HG03039 (cell line): ENCODE measurements at regions not wholly inside any gene's neighbourhood (a gene's known extent, or its start where the extent isn't known, plus 50 kb on each side); places are given as distances from the start of the nearest gene placed in this dataset.

Experiments used
- ATAC-seq: cut with Tn5 transposase; IDR thresholded peaks from one replicate; pipeline ENCODE4 v1.9.1; 2021; ENCODE audit warnings: mild to moderate bottlenecking, moderate library complexity; ENCODE audit not compliant: unreplicated experiment

- no peak for ATAC-seq
Observed at GRCh38 chr7:18235819-18236218, 208.2 kb upstream of the PRPS1L1 start.

- no peak for ATAC-seq
Observed at GRCh38 chr7:18239212-18239611, 211.6 kb upstream of the PRPS1L1 start.

DNA sequence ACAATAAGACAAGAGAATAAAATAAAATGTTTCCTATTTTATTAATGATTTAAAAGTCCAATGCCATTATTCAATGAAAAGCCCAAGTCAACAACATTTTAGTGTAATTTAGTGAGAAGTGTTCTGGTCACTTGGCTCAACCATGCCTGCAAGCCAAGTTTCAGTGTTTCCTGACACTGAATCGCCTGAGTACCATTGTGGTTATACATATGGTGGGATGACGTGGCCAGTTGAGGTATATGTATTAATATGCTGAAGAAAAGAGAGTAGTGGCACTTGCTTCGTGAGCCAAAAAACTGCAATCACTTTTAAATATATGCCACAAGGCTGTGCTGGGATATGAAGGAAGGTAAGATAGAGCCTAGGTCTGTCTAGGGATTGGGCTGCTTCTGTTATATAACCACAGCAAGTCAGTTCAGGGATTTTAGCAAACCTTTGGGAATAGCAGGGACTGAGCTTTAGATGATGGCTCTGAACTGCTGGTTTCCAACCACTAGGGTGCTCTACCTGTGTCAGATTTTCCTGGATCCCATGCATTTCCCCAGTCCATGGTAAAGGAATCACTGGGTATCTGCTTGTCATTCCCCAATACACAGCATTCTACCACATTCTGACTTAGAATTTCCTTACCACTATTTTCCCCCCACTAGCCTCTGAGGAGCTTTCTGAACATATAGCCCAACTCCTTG lies 214.0 kb upstream of the PRPS1L1 start:
- ATAC-seq = no peak

DNA sequence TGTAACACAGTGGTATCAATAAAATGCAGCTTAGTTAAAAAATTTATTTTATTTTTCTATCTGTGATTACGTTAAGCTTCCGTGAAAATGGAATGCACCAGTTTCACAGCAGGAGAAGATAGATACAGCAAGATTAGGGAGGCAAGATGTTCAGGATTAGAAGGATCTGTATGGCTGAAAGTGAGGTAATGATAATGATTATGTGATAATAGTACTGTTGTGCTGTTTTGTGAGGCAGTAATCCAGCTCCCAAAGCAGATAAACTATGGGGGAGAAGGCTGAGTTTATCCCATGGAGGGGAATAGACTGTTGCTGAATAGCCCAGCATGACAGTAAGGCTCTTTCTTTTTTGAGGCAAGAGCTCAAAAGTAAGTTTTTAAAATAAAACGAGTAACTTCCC lies 216.1 kb upstream of the PRPS1L1 start:
- ATAC-seq = no peak

DNA sequence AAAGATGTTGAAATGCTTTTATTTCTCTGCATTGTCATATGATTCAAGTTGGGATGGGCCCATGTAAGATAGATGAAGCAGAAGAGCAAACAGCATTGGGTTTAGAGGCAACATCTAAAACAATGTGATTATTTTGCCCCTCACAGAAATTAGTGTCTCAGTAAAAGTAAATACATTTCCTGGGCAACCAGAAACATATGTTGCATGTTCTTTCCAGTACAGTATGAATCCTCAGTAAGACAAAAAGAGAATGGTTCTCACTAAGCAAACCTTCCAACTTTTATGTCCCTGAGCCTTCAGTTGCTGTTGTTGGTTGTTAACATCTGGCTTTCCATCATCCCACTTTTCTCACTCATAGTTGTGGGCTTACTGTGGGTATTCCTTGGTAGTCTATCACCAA lies 222.5 kb upstream of the PRPS1L1 start:
- no peak for ATAC-seq

- ATAC-seq = no peak
Observed at GRCh38 chr7:18257711-18258110, 230.1 kb upstream of the PRPS1L1 start.

DNA sequence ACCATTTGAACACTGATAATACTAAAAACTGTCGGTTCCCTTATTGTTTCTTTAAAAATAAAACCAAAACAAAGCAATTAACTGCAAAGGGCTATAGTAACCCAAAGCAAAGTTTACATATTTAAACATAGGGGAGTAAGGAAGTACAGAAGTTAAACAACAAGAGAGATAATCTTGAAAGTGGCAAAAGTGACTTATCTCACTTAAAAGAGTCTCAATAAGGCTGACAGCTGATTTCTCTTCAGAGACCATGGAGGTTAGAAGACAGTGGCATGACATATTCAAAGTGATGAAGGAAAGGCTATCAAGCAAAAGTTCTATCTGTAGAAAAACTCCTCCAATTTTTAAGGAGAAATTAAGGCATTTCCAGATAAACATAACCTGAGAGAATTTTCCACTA lies 233.5 kb upstream of the HDAC9 start:
- no peak for ATAC-seq

DNA sequence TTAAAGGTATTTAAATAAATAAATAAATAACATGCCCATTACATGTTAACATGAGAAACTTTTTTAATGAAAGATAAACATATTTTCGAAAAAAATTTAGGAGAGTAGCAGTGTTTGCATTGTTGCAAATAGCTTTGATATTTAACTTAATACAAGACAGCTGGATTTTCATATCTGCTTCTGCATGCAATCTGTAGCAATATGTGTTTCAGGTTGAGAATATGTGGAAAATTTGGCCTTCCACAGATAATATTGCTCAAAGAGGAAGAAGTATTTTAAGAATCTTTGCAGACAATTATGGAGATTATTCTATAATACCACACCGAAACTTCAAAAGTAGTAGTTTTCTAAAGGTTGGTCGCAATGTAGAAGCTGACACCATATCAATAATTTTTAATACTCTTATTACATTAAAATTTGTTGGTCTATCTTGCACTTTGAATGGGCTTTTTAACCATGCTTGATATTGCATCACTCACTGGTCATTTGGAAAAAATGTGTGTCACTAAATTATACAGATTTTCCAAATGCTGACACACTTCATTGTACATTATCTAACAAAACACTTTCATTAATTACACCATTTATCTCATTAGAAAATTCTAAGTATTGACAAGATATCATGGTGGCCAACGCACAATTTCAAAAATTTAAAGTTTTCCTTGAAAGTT lies 229.8 kb upstream of the HDAC9 start:
- ATAC-seq = no peak

DNA sequence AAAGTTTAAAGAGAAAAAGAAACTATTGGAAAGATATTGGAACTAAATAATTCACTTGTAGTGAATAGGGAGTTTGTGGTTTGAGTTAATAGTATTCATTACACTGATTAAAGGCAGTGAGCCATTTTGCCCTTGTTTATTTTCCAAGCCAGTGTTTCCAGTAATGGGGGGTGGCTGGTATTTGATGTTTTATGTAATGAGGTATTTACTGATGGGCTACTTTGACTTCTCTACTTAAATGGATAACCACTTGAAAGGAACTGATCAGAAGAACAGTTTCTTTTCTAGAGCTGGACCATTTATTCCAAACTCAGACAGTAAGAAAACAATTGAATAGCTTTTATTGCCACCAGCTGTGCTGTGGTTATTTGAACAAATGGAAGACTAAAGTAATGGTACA lies 227.0 kb upstream of the HDAC9 start:
- no peak for ATAC-seq

GRCh38 chr7:18276380-18276779 lies 219.2 kb upstream of the HDAC9 start:
- ATAC-seq = no peak

- no peak for ATAC-seq
Observed at GRCh38 chr7:18278316-18278715, 217.2 kb upstream of the HDAC9 start.

DNA sequence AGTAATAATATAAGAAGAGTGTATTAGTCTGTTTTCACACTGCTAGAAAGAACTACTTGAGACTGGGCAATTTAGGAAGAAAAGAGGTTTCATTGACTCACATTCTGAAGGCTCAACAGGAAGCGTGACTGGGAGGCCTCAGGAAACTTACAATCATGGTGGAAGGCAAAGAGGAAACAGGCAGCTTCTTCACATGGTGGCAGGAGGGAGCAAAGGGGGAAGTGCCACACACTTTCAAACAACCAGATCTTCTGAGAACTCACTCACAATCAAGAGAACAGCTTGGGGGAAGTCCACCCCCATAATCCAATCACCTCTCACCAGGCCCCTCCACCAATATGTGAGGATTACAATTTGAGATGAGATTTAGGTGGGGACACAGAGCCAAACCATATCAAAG lies 212.5 kb upstream of the HDAC9 start:
- ATAC-seq = no peak

- no peak for ATAC-seq
Observed at GRCh38 chr7:18287482-18287881, 208.1 kb upstream of the HDAC9 start.

GRCh38 chr7:18288322-18289037 lies 207.1 kb upstream of the HDAC9 start:
- ATAC-seq = no peak

- no peak for ATAC-seq
Observed at GRCh38 chr7:18289788-18290187, 205.8 kb upstream of the HDAC9 start.

GRCh38 chr7:18290223-18290622 lies 205.3 kb upstream of the HDAC9 start:
- no peak for ATAC-seq

DNA sequence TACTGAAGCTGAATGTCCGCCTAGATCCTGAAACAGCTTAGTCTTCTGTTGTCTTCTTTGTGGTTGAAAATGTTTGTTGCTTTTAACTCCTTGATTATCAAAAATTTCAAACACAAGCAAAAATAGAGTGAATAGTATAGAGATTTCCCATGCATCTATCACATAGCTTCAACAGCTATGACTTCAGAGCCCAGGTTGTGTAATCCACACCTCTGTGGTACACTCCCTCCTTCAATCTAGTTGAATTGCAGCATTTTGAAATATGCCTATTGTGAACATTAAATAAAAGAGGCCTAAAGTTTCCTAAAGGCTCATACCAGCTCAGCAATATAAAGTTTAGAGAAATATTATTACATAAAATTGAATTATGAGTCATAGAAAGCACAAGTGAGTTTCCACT lies 204.7 kb upstream of the HDAC9 start:
- ATAC-seq = no peak

GRCh38 chr7:18292584-18292983 lies 203.0 kb upstream of the HDAC9 start:
- no peak for ATAC-seq

GRCh38 chr7:18293759-18294158 lies 201.8 kb upstream of the HDAC9 start:
- ATAC-seq = no peak

DNA sequence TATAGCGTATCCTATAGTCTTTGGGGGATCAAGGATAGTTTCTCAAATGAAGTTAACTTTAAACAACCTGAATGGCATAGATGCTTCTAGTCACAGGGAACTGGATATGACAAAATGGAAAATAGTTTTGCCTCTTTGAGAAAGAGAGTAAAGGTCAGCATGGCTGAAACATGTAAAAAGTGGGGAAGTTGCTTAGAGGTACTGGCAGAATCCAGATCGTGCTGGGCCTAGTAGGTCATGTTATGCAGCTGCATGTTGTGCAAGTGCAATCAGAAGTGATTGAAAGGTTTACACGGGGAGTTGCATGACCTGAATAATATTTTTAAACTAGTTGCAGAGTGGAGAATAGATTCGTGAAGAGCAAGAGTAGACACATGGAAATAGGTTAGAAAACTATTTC lies 201.1 kb upstream of the HDAC9 start:
- ATAC-seq = no peak

GRCh38 chr7:18295781-18296423 lies 199.6 kb upstream of the HDAC9 start:
- ATAC-seq = no peak

- no peak for ATAC-seq
Observed at GRCh38 chr7:18302097-18302496, 193.5 kb upstream of the HDAC9 start.
